GM12878 (cell line): ENCODE measurements at regions not wholly inside any gene's neighbourhood (a gene's known extent, or its start where the extent isn't known, plus 50 kb on each side); places are given as distances from the start of the nearest gene placed in this dataset.

Experiments
- ATAC-seq: fragments of 200-7000 bp; cut with Tn5 transposase; 3 replicates; pipeline ENCODE4 v1.9.1; 2020; ENCODE audit warnings: mild to moderate bottlenecking, moderate library complexity
- BruUV-seq: library from RNA; stranded (reverse); fragments of 400-500 nt; replicated peaks from 2 replicates; lab custom pipeline; 2021; lab: Mats Ljungman, UMichigan
- CTCF ChIA-PET: fragments of 300-600 bp; sonication (Branson Sonifier 250); formaldehyde crosslinking; extraction: SDS; loops from one replicate; lab custom pipeline; 2021; ENCODE audit warnings: inconsistent platforms; lab: Yijun Ruan, JAX
- POLR2A ChIA-PET: fragments of 350-600 bp; formaldehyde crosslinking; extraction: SDS; loops from one replicate; lab custom pipeline; 2021; ENCODE audit warnings: inconsistent platforms; lab: Charles Lee
- RAD21 ChIA-PET: fragments of 300-600 bp; sonication (Branson Sonifier 250); formaldehyde crosslinking; loops from one replicate; lab custom pipeline; 2023; ENCODE audit warnings: antibody characterized with exemption; ENCODE audit not compliant: unreplicated experiment; lab: Charles Lee
- SMC1A ChIA-PET: fragments of 300-600 bp; sonication (Branson Sonifier 250); formaldehyde crosslinking; loops from one replicate; lab custom pipeline; 2023; ENCODE audit not compliant: unreplicated experiment, uncharacterized antibody; lab: Charles Lee
- DNase-seq: peaks from one replicate; pipeline ENCODE4 v3.0.0-alpha.2; 2011; ENCODE audit warnings: low read depth, low spot score
- FAIRE-seq: peaks from 3 replicates; lab custom pipeline; 2011; peaks lifted over from hg19 to GRCh38; lab: Jason Lieb, UNC
- H2AFZ ChIP-seq: 2 replicates; pipeline ENCODE4 v1.6.0; 2011; ENCODE audit warnings: low read depth, low read length, control low read depth; ENCODE audit not compliant: control insufficient read depth
- H3K27ac ChIP-seq: 2 replicates; pipeline ENCODE4 v1.5.1; 2011; ENCODE audit warnings: control low read depth; ENCODE audit not compliant: control insufficient read depth, insufficient read depth
- H3K27me3 ChIP-seq, 2 experiments: replicated peaks in 1 of 2; 2 replicates each; pipeline versions ENCODE4 v1.6.0 to v1.6.1; 2011; ENCODE audit warnings: low read length in 1 of 2; ENCODE audit not compliant: control insufficient read depth in 2 of 2, insufficient read depth in 2 of 2
- H3K36me3 ChIP-seq, 2 experiments: 2 replicates each; pipeline ENCODE4 v1.5.1; 2011; ENCODE audit warnings: low read length in 1 of 2; ENCODE audit not compliant: control insufficient read depth in 2 of 2, insufficient read depth in 2 of 2
- H3K4me1 ChIP-seq: 2 replicates; pipeline ENCODE4 v1.6.1; 2011; ENCODE audit warnings: mild to moderate bottlenecking, low read length, moderate library complexity, mixed read lengths; ENCODE audit not compliant: control insufficient read depth, insufficient read depth
- H3K4me2 ChIP-seq: 2 replicates; pipeline ENCODE4 v1.6.0; 2011; ENCODE audit warnings: control low read depth; ENCODE audit not compliant: control insufficient read depth, insufficient read depth
- H3K4me3 ChIP-seq: fragments of 200-600 bp; sonication (generic); 2 replicates; pipeline ENCODE4 v1.5.1; 2016
- H3K79me2 ChIP-seq: 2 replicates; pipeline ENCODE4 v1.6.0; 2011; ENCODE audit warnings: low read length; ENCODE audit not compliant: control insufficient read depth, insufficient read depth
- H3K9ac ChIP-seq: 2 replicates; pipeline ENCODE4 v1.8.0; 2011; ENCODE audit warnings: low read length, control low read depth, mixed read lengths; ENCODE audit not compliant: control insufficient read depth, insufficient read depth
- H3K9me3 ChIP-seq: replicated peaks from 3 replicates; pipeline ENCODE4 v1.5.1; 2011; ENCODE audit warnings: mild to moderate bottlenecking, low read length; ENCODE audit not compliant: control insufficient read depth, insufficient read depth
- H4K20me1 ChIP-seq: 2 replicates; pipeline ENCODE4 v1.6.0; 2011; ENCODE audit not compliant: control insufficient read depth, insufficient read depth
- BRCA1 ChIP-seq: IDR thresholded peaks from 2 replicates; pipeline ENCODE4 v1.6.1; 2011; ENCODE audit warnings: low read depth, low read length, improper control_type of control experiment
- EED ChIP-seq: sonication (generic); IDR thresholded peaks from 2 replicates; pipeline ENCODE4 v1.6.1; 2016; ENCODE audit warnings: antibody characterized with exemption, low read depth
- ETV6 ChIP-seq, 2 experiments: fragments of 450-650 bp in 1 of 2; IDR thresholded peaks in 1 of 2; conservative IDR thresholded peaks in 1 of 2; 2 replicates each; pipeline ENCODE4 v1.6.1; 2014; ENCODE audit warnings: antibody characterized with exemption in 1 of 2, borderline replicate concordance in 1 of 2, low read depth in 1 of 2, mild to moderate bottlenecking in 1 of 2, moderate library complexity in 1 of 2
- FOXM1 ChIP-seq: IDR thresholded peaks from 2 replicates; pipeline ENCODE4 v1.6.1; 2012; ENCODE audit warnings: low read depth, mild to moderate bottlenecking, inconsistent platforms, low read length, moderate library complexity
- HDAC6 ChIP-seq: fragments of 200-600 bp; sonication (generic); IDR thresholded peaks from one replicate; pipeline ENCODE4 v1.8.0; 2017; ENCODE audit warnings: antibody characterized with exemption; ENCODE audit not compliant: unreplicated experiment
- MYC ChIP-seq: IDR thresholded peaks from 2 replicates; pipeline ENCODE4 v1.6.1; 2011; ENCODE audit warnings: mild to moderate bottlenecking, low read length, moderate library complexity, inconsistent platforms; ENCODE audit not compliant: insufficient read depth, insufficient replicate concordance, insufficient read length, severe bottlenecking
- PBX3 ChIP-seq: IDR thresholded peaks from 2 replicates; pipeline ENCODE4 v1.6.1; 2011; ENCODE audit warnings: mild to moderate bottlenecking, low read depth, low read length, moderate library complexity; ENCODE audit not compliant: insufficient replicate concordance
- RELB ChIP-seq: fragments of 450-650 bp; IDR thresholded peaks from 2 replicates; pipeline ENCODE4 v1.6.1; 2017; ENCODE audit warnings: low read depth, mild to moderate bottlenecking, moderate library complexity
- SMAD1 ChIP-seq: fragments of 450-650 bp; IDR thresholded peaks from 2 replicates; pipeline ENCODE4 v1.6.1; 2018; ENCODE audit warnings: mild to moderate bottlenecking, low read depth; ENCODE audit not compliant: partially characterized antibody
- SREBF2 ChIP-seq: IDR thresholded peaks from 2 replicates; pipeline ENCODE4 v1.6.1; 2012; ENCODE audit warnings: mild to moderate bottlenecking, low read length
- ZBED1 ChIP-seq: IDR thresholded peaks from 2 replicates; pipeline ENCODE4 v1.6.1; 2016; ENCODE audit warnings: borderline replicate concordance
- ZNF274 ChIP-seq: IDR thresholded peaks from one replicate; pipeline ENCODE4 v1.8.0; 2011; ENCODE audit not compliant: insufficient read length, insufficient read depth
- WGBS: methylation state at CpG from one replicate; pipeline ENCODE4 v1.1.6; 2016; ENCODE audit warnings: low lambda C conversion rate; ENCODE audit not compliant: insufficient replicate concordance, insufficient coverage; ENCODE audit errors: missing lambda C conversion rate; 5-methylcytosine and 5-hydroxymethylcytosine counted together
- in situ Hi-C: fragments of 300-500 bp; cut with MboI; formaldehyde crosslinking; loops from 9 replicates; pipeline ENCODE4 v1.14.3; 2018; ENCODE audit warnings: mixed read lengths
- intact Hi-C: fragments of 100-400 bp; cut with micrococcal nuclease; formaldehyde crosslinking; loops from one replicate; pipeline ENCODE4 v1.14.2; 2022; ENCODE audit not compliant: unreplicated experiment

GRCh38 chr1:229046251-229046853, 224.6 kb upstream of the RAB4A start:
- in situ Hi-C loops (no loop called here), intact Hi-C loops (no loop called here)
- H3K4me3 ChIP-seq = no peak overlapping the region
- H2AFZ ChIP-seq = no peak overlapping the region
- H3K36me3 ChIP-seq = no peaks in the 10 kb centered on the region
- ChIA-PET RAD21 (no interaction called here), CTCF (no interaction called here), SMC1A (no interaction called here), POLR2A (no interaction called here)
- FAIRE-seq (no peak), DNase-seq (no peak), ATAC-seq (no peak)
- BruUV-seq = no TSS peak
- no peaks in the 10 kb centered on the region for H3K4me1 ChIP-seq
- WGBS = 36% methylated on average over 14 of the region's 14 CpGs
- H3K27me3 ChIP-seq = peaks cover 0 to 2% of the 10 kb centered on the region in 2 experiments; a peak in 3 of 4 replicates
- H3K9me3 ChIP-seq = no peaks in the 10 kb centered on the region
- H3K79me2 ChIP-seq = no peaks in the 10 kb centered on the region
- no peaks in the 10 kb centered on the region for H4K20me1 ChIP-seq
- H3K27ac ChIP-seq = no peak overlapping the region
- no peak for TF ChIP-seq RELB
- no peak for TF ChIP-seq BRCA1
- no peak for TF ChIP-seq HDAC6
- TF ChIP-seq SREBF2 = no peak
- no peak for TF ChIP-seq PBX3
- no peak for TF ChIP-seq ZNF274
- no peak for TF ChIP-seq ZBED1
- TF ChIP-seq SMAD1 = no peak
- TF ChIP-seq ETV6 (conservative IDR thresholded peaks at IDR 0.05 in 1 of 2, IDR thresholded peaks at IDR 0.05 in 1 of 2; ENCODE audit: borderline replicate concordance in 1 of 2, low read depth in 1 of 2) = no peak
- no peak for TF ChIP-seq MYC
- TF ChIP-seq EED = no peak
- TF ChIP-seq FOXM1 = no peak
- no peak overlapping the region for H3K4me2 ChIP-seq
- H3K9ac ChIP-seq = no peak overlapping the region
